ENCODE measurements at regions not wholly inside any gene's neighbourhood (a gene's known extent, or its start where the extent isn't known, plus 50 kb on each side); places are given as distances from the start of the nearest gene placed in this dataset.

DNA sequence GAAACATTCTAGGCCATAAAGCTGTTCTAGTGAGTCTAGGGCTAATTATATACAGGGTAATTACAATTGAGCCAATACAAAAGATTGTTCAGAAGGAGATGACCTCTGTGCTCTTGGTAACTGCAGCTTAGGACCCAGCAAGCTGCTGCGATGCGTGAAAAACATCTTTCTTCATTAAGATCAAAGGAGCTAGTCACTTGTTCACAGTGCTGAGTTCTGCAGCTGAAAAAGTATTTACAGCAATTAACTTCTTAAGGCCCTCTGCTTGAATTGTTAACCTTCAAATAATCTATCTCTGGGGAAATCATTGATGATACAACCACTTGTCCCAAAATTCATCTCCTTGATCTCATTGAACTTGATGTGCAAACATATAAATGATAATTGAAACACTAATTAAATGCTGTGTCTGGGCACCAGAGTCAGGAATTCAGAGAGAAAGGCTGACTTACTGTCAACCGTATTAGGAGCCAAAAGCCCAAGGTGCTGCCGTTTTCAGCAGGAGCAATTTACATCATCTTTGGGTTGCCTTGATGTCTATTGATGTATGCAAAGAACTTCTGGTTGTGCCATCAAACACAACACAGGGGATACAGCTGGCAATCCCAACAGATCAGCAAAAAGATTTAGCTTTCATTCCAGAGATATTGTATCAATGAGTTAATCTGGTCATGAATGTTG, 213.0 kb downstream of the NECTIN3 start:
- H3K4me3 ChIP-seq (ENCODE audit: low read length) = no peak overlapping the region
- H3K27me3 ChIP-seq (ENCODE audit: control insufficient read depth, insufficient read depth, low read length) = no peaks in the 10 kb centered on the region
- H3K9ac ChIP-seq (ENCODE audit: low read length) = no peak overlapping the region
- no peaks in the 10 kb centered on the region for H3K9me3 ChIP-seq (ENCODE audit: control insufficient read depth, low read depth, low read length)
- no peaks in the 10 kb centered on the region for H3K4me1 ChIP-seq (ENCODE audit: control insufficient read depth, low read depth, low read length)
- H3K27ac ChIP-seq (ENCODE audit: low read length) = no peak overlapping the region
- no peaks in the 10 kb centered on the region for H3K36me3 ChIP-seq (ENCODE audit: control insufficient read depth, low read depth, low read length)

DNA sequence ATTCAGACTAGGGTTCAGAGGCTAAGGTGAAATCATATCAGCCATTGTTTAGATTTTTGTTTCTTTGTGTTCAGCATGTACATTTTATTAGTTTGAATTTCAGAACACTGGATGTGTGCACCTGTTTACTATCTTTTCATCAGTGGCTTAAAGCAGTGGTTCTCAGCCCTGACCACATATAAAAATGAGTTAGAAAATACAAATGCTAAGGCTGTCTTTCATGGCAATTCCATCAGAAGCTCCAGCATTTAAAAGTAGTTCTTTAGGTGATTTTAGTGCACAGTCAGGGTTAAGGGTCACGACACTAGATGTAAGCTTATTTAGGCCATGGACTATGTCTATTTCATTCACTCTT, 213.5 kb downstream of the NECTIN3 start:
- no peak overlapping the region for H3K27ac ChIP-seq (ENCODE audit: low read length)
- H3K9me3 ChIP-seq (ENCODE audit: control insufficient read depth, low read depth, low read length) = no peaks in the 10 kb centered on the region
- no peak overlapping the region for H3K4me3 ChIP-seq (ENCODE audit: low read length)
- no peaks in the 10 kb centered on the region for H3K36me3 ChIP-seq (ENCODE audit: control insufficient read depth, low read depth, low read length)
- H3K9ac ChIP-seq (ENCODE audit: low read length) = no peak overlapping the region
- H3K4me1 ChIP-seq (ENCODE audit: control insufficient read depth, low read depth, low read length) = no peaks in the 10 kb centered on the region
- H3K27me3 ChIP-seq (ENCODE audit: control insufficient read depth, insufficient read depth, low read length) = no peaks in the 10 kb centered on the region

DNA sequence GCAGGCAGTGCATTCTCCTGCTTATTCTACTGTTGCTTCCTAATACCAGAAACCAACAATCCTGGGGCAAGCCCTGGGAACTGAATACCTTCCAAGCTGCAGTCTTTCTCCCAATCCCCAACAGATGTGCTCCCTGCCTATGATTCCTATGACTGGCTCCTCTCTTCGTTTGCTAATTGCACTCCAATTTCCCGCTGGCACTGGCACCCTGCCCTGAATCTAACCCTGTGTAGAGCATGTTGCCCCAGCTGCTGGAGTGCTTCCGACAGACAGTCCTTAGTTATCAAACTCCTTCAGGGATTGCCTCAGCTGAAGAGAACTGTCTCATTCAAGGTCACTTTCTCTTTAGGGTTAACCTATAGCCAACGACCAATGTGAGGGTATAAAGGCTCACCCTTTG, 214.1 kb downstream of the NECTIN3 start:
- no peaks in the 10 kb centered on the region for H3K27me3 ChIP-seq (ENCODE audit: control insufficient read depth, insufficient read depth, low read length)
- H3K9ac ChIP-seq (ENCODE audit: low read length) = no peak overlapping the region
- no peaks in the 10 kb centered on the region for H3K4me1 ChIP-seq (ENCODE audit: control insufficient read depth, low read depth, low read length)
- no peaks in the 10 kb centered on the region for H3K36me3 ChIP-seq (ENCODE audit: control insufficient read depth, low read depth, low read length)
- H3K27ac ChIP-seq (ENCODE audit: low read length) = no peak overlapping the region
- no peaks in the 10 kb centered on the region for H3K9me3 ChIP-seq (ENCODE audit: control insufficient read depth, low read depth, low read length)
- H3K4me3 ChIP-seq (ENCODE audit: low read length) = no peak overlapping the region

DNA sequence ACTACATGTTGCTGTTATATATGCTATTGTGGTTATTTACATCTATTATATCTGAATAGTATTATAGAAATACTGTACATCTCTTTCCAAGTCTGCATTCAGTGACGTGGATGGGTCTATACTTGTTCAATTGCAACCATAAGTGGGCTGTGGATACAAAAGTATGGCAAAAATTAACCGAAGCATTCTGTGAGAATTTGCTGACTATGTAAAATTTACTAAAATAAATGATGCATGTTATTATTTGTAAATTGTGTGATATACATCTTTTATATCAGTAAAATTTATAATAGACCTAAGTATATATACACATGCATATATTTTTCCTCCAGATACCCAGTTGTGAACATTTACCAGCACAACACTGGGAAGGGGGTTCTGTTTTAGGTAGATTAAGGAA, 215.1 kb downstream of the NECTIN3 start:
- Histone ChIP-seq H3K27me3 (ENCODE audit: control insufficient read depth, insufficient read depth, low read length) (no peaks in the 10 kb centered on the region), H3K4me3 (ENCODE audit: low read length) (no peak overlapping the region), H3K36me3 (ENCODE audit: control insufficient read depth, low read depth, low read length) (no peaks in the 10 kb centered on the region), H3K9ac (ENCODE audit: low read length) (no peak overlapping the region), H3K4me1 (ENCODE audit: control insufficient read depth, low read depth, low read length) (no peaks in the 10 kb centered on the region), H3K27ac (ENCODE audit: low read length) (no peak overlapping the region), H3K9me3 (ENCODE audit: control insufficient read depth, low read depth, low read length) (no peaks in the 10 kb centered on the region)

DNA sequence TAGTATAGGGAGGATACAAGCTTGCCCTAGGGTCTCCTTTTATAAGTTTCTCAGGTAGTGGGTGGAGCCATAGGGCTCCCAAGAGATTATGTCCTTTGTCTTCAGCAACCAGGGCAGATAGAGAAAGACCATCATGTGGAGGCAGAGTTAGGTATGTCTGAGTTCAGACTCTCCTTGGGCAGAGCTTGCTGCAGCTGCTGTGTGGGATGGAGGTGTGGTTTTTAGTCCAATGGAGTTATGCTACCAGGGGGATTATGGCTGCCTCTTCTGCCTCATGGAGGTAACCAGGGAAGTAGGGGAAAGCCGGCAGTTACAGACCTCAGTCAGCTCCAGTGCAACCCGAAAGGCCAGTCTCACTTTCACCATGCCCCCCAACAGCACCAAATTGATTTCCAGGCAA, 220.5 kb downstream of the NECTIN3 start:
- no peaks in the 10 kb centered on the region for H3K9me3 ChIP-seq (ENCODE audit: control insufficient read depth, low read depth, low read length)
- H3K4me3 ChIP-seq (ENCODE audit: low read length) = no peak overlapping the region
- no peak overlapping the region for H3K9ac ChIP-seq (ENCODE audit: low read length)
- no peaks in the 10 kb centered on the region for H3K27me3 ChIP-seq (ENCODE audit: control insufficient read depth, insufficient read depth, low read length)
- no peaks in the 10 kb centered on the region for H3K36me3 ChIP-seq (ENCODE audit: control insufficient read depth, low read depth, low read length)
- H3K4me1 ChIP-seq (ENCODE audit: control insufficient read depth, low read depth, low read length) = no peaks in the 10 kb centered on the region
- no peak overlapping the region for H3K27ac ChIP-seq (ENCODE audit: low read length)

DNA sequence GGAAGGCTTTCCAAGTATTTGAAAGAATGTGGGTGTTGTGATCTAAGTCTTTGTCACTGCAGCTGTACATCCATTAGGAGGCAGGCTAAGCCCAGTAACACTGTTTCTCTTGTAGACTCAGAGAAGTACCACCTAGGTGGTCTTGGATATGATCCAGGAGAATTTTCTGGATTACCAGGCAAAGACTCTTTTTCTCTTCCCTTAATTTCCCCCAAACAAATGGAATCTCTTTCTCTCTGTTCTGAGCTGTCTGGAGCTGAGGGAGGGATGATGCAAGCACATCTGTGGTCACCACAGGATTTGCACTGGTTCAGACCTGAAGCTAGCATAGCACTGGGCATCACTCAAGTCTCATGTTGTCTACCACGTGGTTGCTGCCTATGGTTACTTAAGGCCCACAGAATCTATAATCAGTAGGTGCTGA, 227.6 kb downstream of the NECTIN3 start:
- no peak overlapping the region for H3K9ac ChIP-seq (ENCODE audit: low read length)
- H3K4me3 ChIP-seq (ENCODE audit: low read length) = no peak overlapping the region
- no peaks in the 10 kb centered on the region for H3K27me3 ChIP-seq (ENCODE audit: control insufficient read depth, insufficient read depth, low read length)
- no peaks in the 10 kb centered on the region for H3K36me3 ChIP-seq (ENCODE audit: control insufficient read depth, low read depth, low read length)
- H3K4me1 ChIP-seq (ENCODE audit: control insufficient read depth, low read depth, low read length) = no peaks in the 10 kb centered on the region
- no peaks in the 10 kb centered on the region for H3K9me3 ChIP-seq (ENCODE audit: control insufficient read depth, low read depth, low read length)
- no peak overlapping the region for H3K27ac ChIP-seq (ENCODE audit: low read length)

DNA sequence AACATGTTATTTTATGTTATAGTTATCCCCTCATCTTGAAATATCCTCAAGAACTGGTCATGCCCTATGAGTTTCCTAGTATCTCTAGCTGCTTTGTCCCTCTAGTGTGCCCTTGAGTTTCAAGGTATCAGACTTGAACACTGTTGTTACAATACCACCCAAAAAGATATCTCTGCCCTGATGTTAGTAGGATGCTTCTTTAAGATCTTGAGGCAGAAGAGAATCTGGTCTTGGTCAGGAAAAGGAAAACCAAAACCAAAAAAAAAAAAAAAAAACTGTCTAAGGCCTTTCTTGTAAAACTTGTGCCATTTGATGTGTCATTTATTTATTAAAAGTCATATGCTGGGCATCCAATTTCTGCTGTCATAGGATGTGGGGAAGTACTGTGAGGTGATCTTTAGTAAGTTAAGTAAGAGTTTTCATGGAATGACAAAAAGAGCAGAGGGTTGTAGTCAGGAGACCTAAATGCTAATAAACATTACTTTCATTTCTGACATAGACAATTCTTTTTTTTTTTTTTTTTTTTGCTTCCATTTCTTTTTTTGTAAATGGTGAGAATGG, 229.7 kb downstream of the NECTIN3 start:
- no peak overlapping the region for H3K27ac ChIP-seq (ENCODE audit: low read length)

DNA sequence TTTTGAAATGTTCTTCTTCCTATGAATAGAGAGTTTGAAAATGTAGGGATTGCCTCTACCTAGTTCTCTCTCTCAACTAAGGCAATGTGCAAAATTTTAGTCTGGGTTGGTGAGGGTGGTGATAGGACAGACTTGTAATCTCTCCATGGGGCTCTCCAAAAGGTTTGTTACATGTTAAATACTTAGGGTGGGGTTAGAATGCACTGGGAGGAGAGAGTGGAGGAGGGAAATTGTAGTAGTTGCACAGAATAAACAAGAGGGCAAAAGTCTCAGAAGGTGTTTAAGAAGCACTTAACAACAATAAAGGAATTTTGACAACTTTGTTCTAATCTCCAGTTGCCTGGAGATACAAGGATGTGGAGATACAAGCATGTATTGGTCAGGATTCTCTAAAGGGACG, 230.4 kb downstream of the NECTIN3 start:
- Histone ChIP-seq H3K4me3 (ENCODE audit: low read length) (no peak overlapping the region), H3K36me3 (ENCODE audit: control insufficient read depth, low read depth, low read length) (no peaks in the 10 kb centered on the region), H3K27me3 (ENCODE audit: control insufficient read depth, insufficient read depth, low read length) (no peaks in the 10 kb centered on the region), H3K4me1 (ENCODE audit: control insufficient read depth, low read depth, low read length) (no peaks in the 10 kb centered on the region), H3K9ac (ENCODE audit: low read length) (no peak overlapping the region), H3K27ac (ENCODE audit: low read length) (no peak overlapping the region), H3K9me3 (ENCODE audit: control insufficient read depth, low read depth, low read length) (no peaks in the 10 kb centered on the region)

More for the DNA sequence above, 229.7 kb downstream of the NECTIN3 start:
- Histone ChIP-seq H3K4me3 (ENCODE audit: low read length) (no peak overlapping the region), H3K27me3 (ENCODE audit: control insufficient read depth, insufficient read depth, low read length) (no peaks in the 10 kb centered on the region), H3K4me1 (ENCODE audit: control insufficient read depth, low read depth, low read length) (no peaks in the 10 kb centered on the region), H3K36me3 (ENCODE audit: control insufficient read depth, low read depth, low read length) (no peaks in the 10 kb centered on the region), H3K9me3 (ENCODE audit: control insufficient read depth, low read depth, low read length) (no peaks in the 10 kb centered on the region), H3K9ac (ENCODE audit: low read length) (no peak overlapping the region)

DNA sequence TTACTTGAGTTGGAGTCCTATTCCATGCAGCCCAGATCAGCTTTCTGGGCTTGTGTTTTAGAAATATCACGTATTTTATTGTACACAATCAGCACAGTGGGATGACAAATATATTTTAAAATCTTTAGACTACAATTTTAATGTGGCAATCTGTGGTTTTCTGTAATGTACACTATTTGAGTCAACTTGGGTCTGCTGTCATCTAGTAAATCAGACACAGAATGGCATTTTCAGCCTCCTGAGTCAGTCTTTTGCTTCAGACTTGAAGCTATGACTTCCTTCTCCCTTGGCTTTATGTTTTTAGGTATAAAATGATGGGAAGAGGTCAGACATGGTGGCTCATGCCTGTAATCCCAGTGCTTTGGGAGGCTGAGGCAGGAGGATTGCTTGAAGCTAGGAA, 232.1 kb downstream of the NECTIN3 start:
- no peaks in the 10 kb centered on the region for H3K36me3 ChIP-seq (ENCODE audit: control insufficient read depth, low read depth, low read length)

DNA sequence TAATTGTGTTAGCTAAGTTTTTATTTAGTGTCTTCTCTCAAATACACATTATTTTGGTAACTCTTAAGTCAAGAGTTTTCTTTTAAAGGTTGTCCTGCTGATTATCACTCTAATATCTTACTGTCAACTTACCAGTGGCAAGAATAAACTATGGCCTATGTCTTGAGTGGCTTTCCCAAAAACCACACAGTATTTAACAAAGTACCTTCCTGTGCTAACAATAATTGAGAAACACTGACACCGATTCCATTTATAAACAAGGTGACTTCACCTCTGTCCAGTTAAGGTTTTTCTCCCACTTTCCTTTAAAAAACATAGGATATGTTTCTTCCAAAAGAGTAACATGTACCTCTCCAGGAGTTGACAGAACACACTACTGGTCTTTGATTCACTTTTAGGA, 234.3 kb upstream of the CD96 start:
- Histone ChIP-seq H3K4me1 (ENCODE audit: control insufficient read depth, low read depth, low read length) (no peaks in the 10 kb centered on the region), H3K36me3 (ENCODE audit: control insufficient read depth, low read depth, low read length) (no peaks in the 10 kb centered on the region), H3K27me3 (ENCODE audit: control insufficient read depth, insufficient read depth, low read length) (no peaks in the 10 kb centered on the region), H3K4me3 (ENCODE audit: low read length) (no peak overlapping the region), H3K27ac (ENCODE audit: low read length) (no peak overlapping the region), H3K9me3 (ENCODE audit: control insufficient read depth, low read depth, low read length) (no peaks in the 10 kb centered on the region), H3K9ac (ENCODE audit: low read length) (no peak overlapping the region)

More for the DNA sequence above, 232.1 kb downstream of the NECTIN3 start:
- H3K4me1 ChIP-seq (ENCODE audit: control insufficient read depth, low read depth, low read length) = no peaks in the 10 kb centered on the region
- no peak overlapping the region for H3K4me3 ChIP-seq (ENCODE audit: low read length)
- no peaks in the 10 kb centered on the region for H3K27me3 ChIP-seq (ENCODE audit: control insufficient read depth, insufficient read depth, low read length)
- no peak overlapping the region for H3K9ac ChIP-seq (ENCODE audit: low read length)
- H3K9me3 ChIP-seq (ENCODE audit: control insufficient read depth, low read depth, low read length) = no peaks in the 10 kb centered on the region
- H3K27ac ChIP-seq (ENCODE audit: low read length) = no peak overlapping the region

DNA sequence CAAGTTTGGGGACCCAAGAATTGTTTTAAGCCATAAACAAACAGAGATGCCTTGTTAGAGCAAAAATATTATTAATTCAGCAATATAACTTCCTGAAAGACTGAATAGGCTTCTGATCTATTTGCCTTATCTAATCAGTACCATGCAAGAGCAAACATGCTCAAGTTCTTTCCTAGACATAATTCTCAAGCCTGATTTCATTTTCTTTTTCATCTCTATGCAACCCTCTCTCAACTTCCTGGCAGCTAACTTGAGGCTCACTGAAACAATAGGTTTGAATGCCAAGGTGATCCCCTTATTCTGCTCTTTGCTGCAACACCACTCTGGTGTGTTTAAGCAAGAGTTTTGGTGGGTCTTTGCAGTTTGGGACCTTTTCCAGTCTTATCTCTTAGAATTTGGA, 230.9 kb upstream of the CD96 start:
- no peak overlapping the region for H3K9ac ChIP-seq (ENCODE audit: low read length)
- no peak overlapping the region for H3K27ac ChIP-seq (ENCODE audit: low read length)

DNA sequence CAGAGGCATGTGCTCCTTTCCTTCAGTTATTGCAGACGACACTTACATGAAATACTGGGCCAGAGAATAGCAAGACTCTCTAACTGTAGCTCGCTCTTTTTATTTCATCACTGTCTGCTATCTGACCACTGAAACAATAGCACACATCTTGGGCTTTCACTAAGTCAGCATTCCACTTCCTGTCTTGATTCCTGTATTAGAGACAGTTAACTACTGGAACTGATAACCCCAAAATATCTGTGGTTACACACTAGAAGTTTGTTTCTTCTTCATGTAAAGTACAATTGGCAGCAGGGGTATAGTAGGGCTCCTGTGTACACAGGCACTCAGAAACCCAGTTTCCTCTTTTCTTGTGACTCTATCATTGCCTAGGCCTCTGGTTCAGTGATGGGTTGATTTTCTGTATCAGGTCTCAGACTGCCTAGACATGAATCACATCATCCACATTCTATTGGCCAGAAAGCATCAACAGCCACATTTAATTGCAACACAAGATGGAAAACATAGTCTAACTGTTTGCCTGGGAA, 230.2 kb upstream of the CD96 start:
- Histone ChIP-seq H3K27me3 (ENCODE audit: control insufficient read depth, insufficient read depth, low read length) (no peaks in the 10 kb centered on the region), H3K27ac (ENCODE audit: low read length) (no peak overlapping the region), H3K4me3 (ENCODE audit: low read length) (no peak overlapping the region), H3K4me1 (ENCODE audit: control insufficient read depth, low read depth, low read length) (no peaks in the 10 kb centered on the region), H3K9me3 (ENCODE audit: control insufficient read depth, low read depth, low read length) (no peaks in the 10 kb centered on the region), H3K36me3 (ENCODE audit: control insufficient read depth, low read depth, low read length) (no peaks in the 10 kb centered on the region), H3K9ac (ENCODE audit: low read length) (no peak overlapping the region)

More for the DNA sequence above, 230.9 kb upstream of the CD96 start:
- Histone ChIP-seq H3K4me1 (ENCODE audit: control insufficient read depth, low read depth, low read length) (no peaks in the 10 kb centered on the region), H3K4me3 (ENCODE audit: low read length) (no peak overlapping the region), H3K27me3 (ENCODE audit: control insufficient read depth, insufficient read depth, low read length) (no peaks in the 10 kb centered on the region), H3K9me3 (ENCODE audit: control insufficient read depth, low read depth, low read length) (no peaks in the 10 kb centered on the region), H3K36me3 (ENCODE audit: control insufficient read depth, low read depth, low read length) (no peaks in the 10 kb centered on the region)

Data from iPS-18a (cell line).